ENCODE measurements at regions not wholly inside any gene's neighbourhood (a gene's known extent, or its start where the extent isn't known, plus 50 kb on each side); places are given as distances from the start of the nearest gene placed in this dataset.

GRCh38 chr12:92581604-92582003, 121.2 kb upstream of the PLEKHG7 start:
- Histone ChIP-seq H2AFZ (ENCODE audit: low read depth, low read length, poor library complexity, severe bottlenecking) (no peak overlapping the region), H3K4me3 (replicated peaks in 1 of 2; ENCODE audit: low read depth in 1 of 2, low read length in 2 of 2) (no peak overlapping the region), H3K79me2 (ENCODE audit: insufficient read depth, low read length) (no peaks in the 10 kb centered on the region), H3K27ac (ENCODE audit: low read depth, low read length) (no peak overlapping the region), H3K4me2 (ENCODE audit: low read length) (no peak overlapping the region), H3K4me1 (ENCODE audit: control insufficient read depth in 1 of 2, insufficient read depth in 2 of 2, low read length in 2 of 2) (no peaks in the 10 kb centered on the region), H3K9ac (ENCODE audit: low read length) (no peak overlapping the region), H3K27me3 (ENCODE audit: insufficient read depth, low read length) (no peaks in the 10 kb centered on the region), H3K9me2 (ENCODE audit: insufficient read depth) (no peaks in the 10 kb centered on the region), H3K9me3 (ENCODE audit: control insufficient read depth in 1 of 2, insufficient read depth in 1 of 2, low read depth in 1 of 2, low read length in 2 of 2) (no peaks in the 10 kb centered on the region), H4K20me1 (ENCODE audit: insufficient read depth) (no peaks in the 10 kb centered on the region), H3K36me3 (ENCODE audit: control insufficient read depth in 1 of 2, insufficient read depth in 2 of 2, low read length in 2 of 2) (no peaks in the 10 kb centered on the region)
- no peak for TF ChIP-seq JUND (IDR thresholded peaks at IDR 0.05)
- no TSS peak for BruUV-seq (replicated peaks)
- ChIA-PET RAD21 (ENCODE audit: low non-redundant PET in 1 of 2, low total read pairs in 2 of 2, uncharacterized antibody in 2 of 2, unreplicated experiment in 2 of 2) (no interaction called here), POLR2A (no interaction called here), CTCF (no interaction called here)
- no peak for ATAC-seq
- intact Hi-C loops (cut with micrococcal nuclease), result no loop called here
- DNase-seq (ENCODE audit: low read depth, low spot score), result no peak

GRCh38 chr12:92574911-92575570, 127.7 kb upstream of the PLEKHG7 start:
- H3K4me1 ChIP-seq (ENCODE audit: control insufficient read depth in 1 of 2, insufficient read depth in 2 of 2, low read length in 2 of 2), result no peaks in the 10 kb centered on the region
- H3K27me3 ChIP-seq (ENCODE audit: insufficient read depth, low read length), result no peaks in the 10 kb centered on the region
- H3K79me2 ChIP-seq (ENCODE audit: insufficient read depth, low read length), result no peaks in the 10 kb centered on the region
- ChIA-PET CTCF (interaction anchor here (1.0 to 1.8 kb wide), 3 partner anchors 33 to 1213 kb away, joined by 3 to 4 read pairs (median 3); no protein-coding TSS in a partner anchor), POLR2A (no interaction called here), RAD21 (ENCODE audit: low non-redundant PET in 1 of 2, low total read pairs in 2 of 2, uncharacterized antibody in 2 of 2, unreplicated experiment in 2 of 2) (no interaction called here)
- no peaks in the 10 kb centered on the region for H3K9me2 ChIP-seq (ENCODE audit: insufficient read depth)
- no peak overlapping the region for H3K9ac ChIP-seq (ENCODE audit: low read length)
- ATAC-seq (no peak), DNase-seq (ENCODE audit: low read depth, low spot score) (no peak)
- intact Hi-C loops (cut with micrococcal nuclease), result loop anchor here (1.0 to 10.0 kb wide), 2 partner anchors 75 to 1000 kb away; no protein-coding TSS in a partner anchor
- no peaks in the 10 kb centered on the region for H3K36me3 ChIP-seq (ENCODE audit: control insufficient read depth in 1 of 2, insufficient read depth in 2 of 2, low read length in 2 of 2)
- BruUV-seq (replicated peaks), result no TSS peak
- no peak overlapping the region for H3K27ac ChIP-seq (ENCODE audit: low read depth, low read length)
- no peak overlapping the region for H3K4me3 ChIP-seq (replicated peaks in 1 of 2; ENCODE audit: low read depth in 1 of 2, low read length in 2 of 2)
- no peak overlapping the region for H3K4me2 ChIP-seq (ENCODE audit: low read length)
- H3K9me3 ChIP-seq (ENCODE audit: control insufficient read depth in 1 of 2, insufficient read depth in 1 of 2, low read depth in 1 of 2, low read length in 2 of 2), result no peaks in the 10 kb centered on the region
- no peak overlapping the region for H2AFZ ChIP-seq (ENCODE audit: low read depth, low read length, poor library complexity, severe bottlenecking)
- H4K20me1 ChIP-seq (ENCODE audit: insufficient read depth), result no peaks in the 10 kb centered on the region
- TF ChIP-seq MAX (IDR thresholded peaks at IDR 0.05) (no peak), ATF3 (IDR thresholded peaks at IDR 0.05) (no peak), SRF (IDR thresholded peaks at IDR 0.05; ENCODE audit: low read depth) (no peak), SP1 (IDR thresholded peaks at IDR 0.05; ENCODE audit: low read depth) (no peak), CBX3 (IDR thresholded peaks at IDR 0.05; ENCODE audit: low read depth) (no peak), ZNF274 (IDR thresholded peaks at IDR 0.05; ENCODE audit: low read depth, low read length) (no peak), CEBPB (IDR thresholded peaks at IDR 0.05; ENCODE audit: low read depth) (no peak), EGR1 (IDR thresholded peaks at IDR 0.05; ENCODE audit: low read depth) (no peak), ZBTB33 (IDR thresholded peaks at IDR 0.05; ENCODE audit: extremely low read depth, insufficient replicate concordance, low read length) (no peak), ZFX (IDR thresholded peaks at IDR 0.05) (no peak), JUND (IDR thresholded peaks at IDR 0.05) (no peak), REST (IDR thresholded peaks at IDR 0.05; ENCODE audit: low read depth) (no peak), FOSL1 (IDR thresholded peaks at IDR 0.05; ENCODE audit: low read depth) (no peak), ELF1 (IDR thresholded peaks at IDR 0.05; ENCODE audit: borderline replicate concordance, low read depth) (no peak), POLR2A (IDR thresholded peaks at IDR 0.05; ENCODE audit: borderline replicate concordance, extremely low read depth, insufficient read depth, insufficient read length) (no peak), EZH2 (IDR thresholded peaks at IDR 0.05) (no peak)

Data from HCT116 (cell line).